Activated T-helper 17 cell treated with anti-CD3 and anti-CD28 coated beads, Interleukin-2, amount 50 U/mL, for 72 hours (primary cell): ENCODE measurements at regions not wholly inside any gene's neighbourhood (a gene's known extent, or its start where the extent isn't known, plus 50 kb on each side); places are given as distances from the start of the nearest gene placed in this dataset.
"Not testable (repeated sequence)": the region's sequence is repeated elsewhere in the genome, so short reads cannot be mapped to it uniquely, and the experiment has no call there.

ENCODE experiments used
- ATAC-seq: fragments of 150-1000 bp; cut with Tn5 transposase; replicated peaks from 2 replicates; pipeline ENCODE4 v1.10.0; 2021; ENCODE audit warnings: mild to moderate bottlenecking, moderate library complexity
- H3K27ac Mint-ChIP-seq: one replicate; pipeline ENCODE4 v1.8.0; 2022; ENCODE audit warnings: mixed read lengths
- H3K27me3 Mint-ChIP-seq: one replicate; pipeline ENCODE4 v1.8.0; 2022; ENCODE audit warnings: mixed read lengths
- H3K36me3 Mint-ChIP-seq: one replicate; pipeline ENCODE4 v1.8.0; 2022; ENCODE audit warnings: low read depth, mild to moderate bottlenecking, mixed read lengths
- H3K4me1 Mint-ChIP-seq: one replicate; pipeline ENCODE4 v1.8.0; 2022; ENCODE audit warnings: mixed read lengths
- H3K4me3 Mint-ChIP-seq: one replicate; pipeline ENCODE4 v1.8.0; 2022; ENCODE audit warnings: mild to moderate bottlenecking, mixed read lengths
- H3K9me3 Mint-ChIP-seq: one replicate; pipeline ENCODE4 v1.8.0; 2022; ENCODE audit warnings: mixed read lengths

DNA sequence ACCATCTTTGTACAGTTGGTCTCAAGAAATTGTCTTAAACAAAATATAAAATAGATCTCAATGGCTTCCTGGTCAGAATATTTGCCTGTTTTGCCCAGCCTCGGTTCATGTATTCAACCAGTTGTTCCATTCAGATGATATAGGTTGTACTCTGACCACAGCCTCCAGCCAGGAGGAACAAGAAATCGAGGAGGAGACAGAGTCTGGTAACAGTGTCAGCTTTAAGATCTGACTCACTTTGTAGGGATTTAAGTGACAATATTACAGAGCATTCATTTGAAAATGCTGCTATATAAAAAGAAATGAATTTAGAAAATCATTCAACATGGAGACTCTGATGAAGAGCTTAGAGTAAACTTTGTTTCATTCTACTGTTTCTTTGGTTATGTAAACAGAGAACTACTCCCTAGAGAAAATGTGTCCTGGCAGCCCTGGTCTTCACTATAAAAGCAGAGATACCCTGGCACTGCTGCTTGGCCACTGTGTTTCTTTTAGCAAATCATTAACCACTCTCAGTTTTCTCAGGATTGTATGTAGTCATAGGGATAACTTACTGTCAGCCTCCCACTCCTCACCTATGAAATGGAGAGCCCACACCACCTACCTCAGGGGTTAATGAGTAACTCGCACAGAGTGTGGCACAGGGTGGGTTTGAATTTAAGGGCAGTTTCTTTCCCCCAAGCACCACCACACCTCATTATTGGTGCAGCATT lies 53.5 kb downstream of the PAGE2 start:
- Mint-ChIP-seq H3K27me3 (no peaks in the 10 kb centered on the region), H3K4me1 (no peaks in the 10 kb centered on the region), H3K36me3 (peaks cover 7% of the 10 kb centered on the region), H3K27ac (peak overlapping the region; percentile 43), H3K9me3 (no peaks in the 10 kb centered on the region), H3K4me3 (no peak overlapping the region)
- no peak for ATAC-seq

DNA sequence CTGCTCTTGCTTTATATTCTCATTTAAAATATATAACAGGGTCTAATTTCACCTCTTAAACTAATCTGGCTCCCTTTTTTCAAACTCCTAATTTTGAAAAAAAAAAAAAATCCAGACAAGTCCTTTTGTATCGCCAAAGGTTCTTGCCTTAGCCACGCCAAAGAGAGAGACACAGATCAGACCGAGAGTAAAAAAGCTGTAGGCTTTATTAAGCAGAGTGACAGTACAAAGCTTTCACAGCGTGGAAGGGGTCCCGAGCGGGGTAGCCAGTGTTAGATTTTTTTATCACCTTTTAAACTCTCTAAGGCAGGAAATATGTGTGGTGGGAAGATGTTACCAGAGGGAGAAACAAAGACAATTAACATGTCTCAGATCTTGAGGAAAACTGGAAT lies 54.1 kb downstream of the PAGE2 start:
- Mint-ChIP-seq H3K4me3 (no peak overlapping the region), H3K4me1 (no peaks in the 10 kb centered on the region), H3K27ac (no peak overlapping the region), H3K36me3 (peaks cover 7% of the 10 kb centered on the region), H3K9me3 (no peaks in the 10 kb centered on the region), H3K27me3 (no peaks in the 10 kb centered on the region)
- ATAC-seq = no peak

DNA sequence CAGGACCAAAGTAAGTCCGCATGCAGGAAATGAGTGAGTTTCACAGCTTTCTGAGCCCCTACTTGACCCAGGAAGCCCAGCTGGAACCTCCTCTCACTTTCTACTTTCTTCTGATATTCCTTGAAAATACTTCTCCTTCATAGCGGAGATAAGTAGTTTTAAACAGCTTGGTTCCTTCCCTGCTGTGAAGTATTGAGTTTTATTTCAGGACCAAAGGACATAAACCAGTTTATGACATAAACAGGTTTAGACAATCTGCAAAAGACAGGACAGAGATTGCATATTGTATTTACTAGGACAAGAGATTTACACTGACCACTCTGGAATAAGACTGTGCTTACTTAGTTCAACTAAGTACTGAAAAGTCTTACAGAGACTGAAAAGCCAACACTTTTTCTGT lies 54.8 kb downstream of the PAGE2 start:
- ATAC-seq = no peak
- H3K27me3 Mint-ChIP-seq = no peaks in the 10 kb centered on the region
- H3K36me3 Mint-ChIP-seq = peaks cover 7% of the 10 kb centered on the region
- no peaks in the 10 kb centered on the region for H3K4me1 Mint-ChIP-seq
- H3K9me3 Mint-ChIP-seq = no peaks in the 10 kb centered on the region
- H3K27ac Mint-ChIP-seq = no peak overlapping the region
- H3K4me3 Mint-ChIP-seq = no peak overlapping the region

DNA sequence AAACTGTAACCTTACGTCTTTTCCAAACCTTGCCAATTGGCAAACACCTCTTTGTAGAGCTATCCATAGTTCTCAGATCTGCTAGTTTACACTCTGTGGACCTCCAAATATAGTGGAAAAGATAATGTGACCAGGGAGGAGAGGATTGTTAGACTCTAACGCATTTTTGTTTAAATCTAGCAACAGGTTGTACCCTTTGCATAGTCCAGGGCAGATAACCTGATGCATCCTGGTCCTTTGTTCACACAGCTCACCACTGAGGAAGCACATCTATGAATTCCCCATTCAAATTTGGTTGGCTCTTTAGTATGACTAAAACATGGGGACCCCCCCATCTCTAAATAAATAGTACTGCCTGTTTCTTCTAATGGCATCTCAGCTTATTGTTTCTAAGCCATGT lies 55.9 kb downstream of the PAGE2 start:
- Mint-ChIP-seq H3K9me3 (no peaks in the 10 kb centered on the region), H3K4me3 (no peak overlapping the region), H3K27me3 (no peaks in the 10 kb centered on the region), H3K36me3 (peaks cover 7% of the 10 kb centered on the region), H3K4me1 (no peaks in the 10 kb centered on the region), H3K27ac (no peak overlapping the region)
- ATAC-seq = no peak

DNA sequence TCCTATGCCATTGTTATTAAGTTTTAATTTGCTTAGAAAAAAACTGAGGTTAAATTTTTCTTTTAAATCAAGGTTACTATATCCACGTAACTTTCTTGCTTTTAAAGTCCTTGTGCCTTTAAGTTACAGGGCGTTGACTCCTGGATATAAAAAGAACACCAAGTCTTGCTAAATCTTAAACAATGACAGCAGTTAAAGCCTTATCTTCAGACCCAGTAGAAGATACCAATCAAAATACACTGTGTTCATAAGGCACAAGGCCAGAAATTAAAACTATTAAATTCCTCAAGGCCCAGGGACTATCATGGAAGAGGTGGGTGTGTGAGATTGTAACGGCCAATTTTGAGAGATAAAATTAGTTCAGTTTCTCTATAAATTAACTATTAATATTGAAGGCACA lies 60.4 kb downstream of the PAGE2 start:
- Mint-ChIP-seq H3K36me3 (peaks cover 13% of the 10 kb centered on the region), H3K27ac (no peak overlapping the region)
- no peak for ATAC-seq

DNA sequence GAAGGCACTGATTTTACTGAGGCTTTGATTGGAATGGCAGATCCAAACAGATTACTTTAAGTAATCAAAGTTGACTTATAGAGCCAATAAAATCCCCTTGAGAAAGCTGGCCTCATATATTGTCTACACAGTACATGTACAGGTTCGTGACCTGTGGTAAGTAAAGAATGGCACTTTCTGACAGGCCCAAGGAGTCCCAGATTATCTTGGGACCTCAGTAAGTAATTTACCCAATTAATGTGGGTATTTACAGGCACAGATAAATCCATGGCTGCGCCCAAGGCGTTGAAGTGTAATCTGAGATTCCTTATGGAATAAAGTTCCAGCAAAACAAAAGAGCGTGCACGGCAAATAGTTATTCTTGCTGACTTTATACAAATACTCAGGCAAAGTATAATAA lies 62.4 kb downstream of the PAGE2 start:
- Mint-ChIP-seq H3K27ac (no peak overlapping the region), H3K4me1 (no peaks in the 10 kb centered on the region), H3K9me3 (no peaks in the 10 kb centered on the region), H3K36me3 (peaks cover 17% of the 10 kb centered on the region), H3K27me3 (no peaks in the 10 kb centered on the region), H3K4me3 (no peak overlapping the region)
- no peak for ATAC-seq

More for the DNA sequence above, 60.4 kb downstream of the PAGE2 start:
- Mint-ChIP-seq H3K27me3 (no peaks in the 10 kb centered on the region), H3K4me1 (no peaks in the 10 kb centered on the region), H3K9me3 (no peaks in the 10 kb centered on the region), H3K4me3 (no peak overlapping the region)

DNA sequence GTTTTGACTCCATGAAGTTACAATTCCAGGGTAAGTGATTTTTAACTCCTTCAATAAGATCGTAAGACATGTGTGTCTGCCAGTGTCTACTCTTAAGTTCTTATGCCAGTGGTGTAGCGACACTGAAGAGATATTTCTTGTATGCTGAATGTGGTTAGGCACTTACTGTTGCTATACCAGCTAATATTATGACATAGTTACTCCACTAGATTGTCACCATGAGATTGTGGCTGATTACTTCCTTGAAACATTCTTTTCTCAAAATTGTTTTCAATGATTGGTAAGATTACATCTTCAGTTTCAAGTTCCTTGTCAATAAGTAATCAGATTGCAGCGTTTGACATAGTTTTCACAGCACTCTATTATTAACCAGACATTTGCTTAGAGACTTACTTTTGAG lies 60.6 kb upstream of the PAGE5 start:
- Mint-ChIP-seq H3K4me1 (peaks cover 6% of the 10 kb centered on the region), H3K36me3 (peaks cover 16% of the 10 kb centered on the region), H3K9me3 (no peaks in the 10 kb centered on the region), H3K4me3 (peak overlapping the region; percentile 92), H3K27me3 (no peaks in the 10 kb centered on the region), H3K27ac (no peak overlapping the region)
- ATAC-seq = no peak

DNA sequence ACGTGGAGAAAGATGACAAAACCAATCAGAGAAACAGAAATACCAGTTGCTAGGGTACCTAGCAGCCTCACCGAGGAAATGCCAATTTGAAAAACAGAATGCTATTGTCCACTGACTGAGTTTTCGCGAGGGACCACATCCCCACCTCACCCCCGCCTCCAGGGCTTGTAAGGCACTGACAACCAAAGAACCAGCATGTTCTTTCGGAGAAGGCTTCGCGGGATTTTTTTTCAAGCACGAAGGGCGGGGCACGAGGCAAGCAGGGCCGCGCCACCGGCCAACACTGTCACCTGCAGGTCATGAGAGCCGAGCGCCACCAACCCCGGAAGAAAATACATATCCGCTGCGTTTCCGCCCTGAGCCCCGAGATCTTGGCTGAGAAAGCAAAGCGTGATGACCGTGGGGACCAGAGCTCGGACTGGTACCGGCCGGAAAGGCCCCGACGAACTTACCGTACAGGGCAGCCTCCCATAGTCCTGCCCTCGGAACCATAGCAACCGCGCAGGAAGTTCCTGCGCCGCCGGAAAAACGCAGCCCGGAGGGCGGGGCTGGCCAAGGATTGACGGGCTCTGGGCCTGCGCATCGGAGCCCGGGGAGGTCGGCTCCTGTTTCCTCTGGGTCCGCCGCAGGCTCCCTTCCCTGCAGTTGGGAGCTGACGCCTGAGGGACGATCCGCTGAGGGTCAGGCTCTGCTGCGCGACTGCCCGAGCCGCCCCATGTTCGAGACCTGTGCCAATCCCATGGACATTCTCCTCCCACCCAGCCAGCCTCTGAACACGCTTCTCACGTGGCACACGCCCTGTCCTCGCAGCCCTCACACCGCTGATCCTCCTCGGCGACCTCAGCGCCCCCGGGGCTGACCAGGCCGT lies 59.2 kb upstream of the PAGE5 start:
- peak; percentile 96 for ATAC-seq
- peak overlapping the region; percentile 91 for H3K27ac Mint-ChIP-seq
- peaks cover 6% of the 10 kb centered on the region for H3K4me1 Mint-ChIP-seq
- no peaks in the 10 kb centered on the region for H3K27me3 Mint-ChIP-seq
- peak overlapping the region; percentile 92 for H3K4me3 Mint-ChIP-seq
- no peaks in the 10 kb centered on the region for H3K9me3 Mint-ChIP-seq
- peaks cover 6% of the 10 kb centered on the region for H3K36me3 Mint-ChIP-seq

DNA sequence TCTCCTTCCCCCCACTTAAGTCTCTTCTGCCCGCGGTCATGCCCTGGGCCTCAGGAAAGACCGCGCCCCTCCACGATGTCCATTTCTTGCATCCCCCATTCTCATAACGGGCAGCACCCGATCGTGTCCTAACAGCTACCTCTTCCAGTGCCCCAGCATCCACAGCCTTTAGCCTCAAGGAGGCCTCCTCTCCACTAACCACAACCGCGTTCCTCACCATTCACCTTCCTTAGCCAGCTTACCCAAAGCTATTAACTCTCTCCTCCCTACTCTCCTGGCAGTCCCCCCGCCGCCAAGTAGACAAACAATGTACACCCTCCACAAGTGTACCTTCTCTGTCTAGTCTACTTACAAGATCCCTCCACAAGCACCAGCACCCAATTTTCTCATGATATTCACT lies 58.6 kb upstream of the PAGE5 start:
- Mint-ChIP-seq H3K4me3 (peak overlapping the region; percentile 92), H3K9me3 (no peaks in the 10 kb centered on the region), H3K27ac (peak overlapping the region; percentile 91), H3K4me1 (peaks cover 6% of the 10 kb centered on the region), H3K27me3 (no peaks in the 10 kb centered on the region), H3K36me3 (peaks cover 6% of the 10 kb centered on the region)
- ATAC-seq = no peak

DNA sequence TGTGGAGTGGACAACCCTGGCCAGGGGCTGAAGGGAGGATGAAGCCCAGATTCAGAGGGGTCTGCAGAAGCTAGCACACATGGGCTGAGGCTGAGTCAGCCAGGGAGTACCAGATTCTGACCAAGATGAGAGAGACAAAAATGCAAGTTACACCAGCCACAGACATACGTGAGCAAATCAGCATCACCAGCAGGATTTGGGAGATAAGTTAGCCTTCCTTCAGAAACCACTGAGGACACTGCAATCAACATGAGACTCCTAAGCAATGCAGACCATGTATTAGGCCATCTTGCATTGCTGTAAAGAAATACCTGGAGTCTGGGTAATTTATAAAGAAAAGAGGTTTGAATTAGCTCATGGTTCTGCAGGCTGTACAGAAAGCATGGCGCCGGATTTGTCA lies 57.0 kb upstream of the PAGE5 start:
- Mint-ChIP-seq H3K27ac (no peak overlapping the region), H3K4me3 (no peak overlapping the region), H3K27me3 (no peaks in the 10 kb centered on the region), H3K36me3 (peaks cover 3% of the 10 kb centered on the region), H3K9me3 (no peaks in the 10 kb centered on the region), H3K4me1 (peaks cover 6% of the 10 kb centered on the region)
- no peak for ATAC-seq

DNA sequence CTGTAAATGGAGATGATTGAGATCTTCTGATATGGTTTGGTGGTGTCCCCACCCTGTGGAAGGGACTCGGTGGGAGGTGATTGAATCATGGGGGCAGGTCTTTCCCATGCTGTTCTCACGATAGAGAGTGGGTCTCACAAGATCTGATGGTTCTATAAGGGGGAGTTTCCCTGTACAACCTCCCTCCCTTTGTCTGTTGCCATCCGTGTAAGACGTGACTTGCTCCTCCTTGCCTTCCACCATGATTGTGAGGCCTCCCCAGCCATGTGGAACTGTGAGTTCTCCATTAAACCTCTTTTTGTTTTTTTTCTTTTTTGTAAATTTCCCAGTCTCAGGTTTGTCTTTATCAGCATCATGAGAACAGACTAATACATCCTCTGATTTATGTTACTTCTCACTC lies 55.1 kb upstream of the PAGE5 start:
- H3K4me1 Mint-ChIP-seq, H3K27me3 Mint-ChIP-seq, H3K27ac Mint-ChIP-seq, H3K9me3 Mint-ChIP-seq, H3K36me3 Mint-ChIP-seq, ATAC-seq, H3K4me3 Mint-ChIP-seq: not testable (repeated sequence)

DNA sequence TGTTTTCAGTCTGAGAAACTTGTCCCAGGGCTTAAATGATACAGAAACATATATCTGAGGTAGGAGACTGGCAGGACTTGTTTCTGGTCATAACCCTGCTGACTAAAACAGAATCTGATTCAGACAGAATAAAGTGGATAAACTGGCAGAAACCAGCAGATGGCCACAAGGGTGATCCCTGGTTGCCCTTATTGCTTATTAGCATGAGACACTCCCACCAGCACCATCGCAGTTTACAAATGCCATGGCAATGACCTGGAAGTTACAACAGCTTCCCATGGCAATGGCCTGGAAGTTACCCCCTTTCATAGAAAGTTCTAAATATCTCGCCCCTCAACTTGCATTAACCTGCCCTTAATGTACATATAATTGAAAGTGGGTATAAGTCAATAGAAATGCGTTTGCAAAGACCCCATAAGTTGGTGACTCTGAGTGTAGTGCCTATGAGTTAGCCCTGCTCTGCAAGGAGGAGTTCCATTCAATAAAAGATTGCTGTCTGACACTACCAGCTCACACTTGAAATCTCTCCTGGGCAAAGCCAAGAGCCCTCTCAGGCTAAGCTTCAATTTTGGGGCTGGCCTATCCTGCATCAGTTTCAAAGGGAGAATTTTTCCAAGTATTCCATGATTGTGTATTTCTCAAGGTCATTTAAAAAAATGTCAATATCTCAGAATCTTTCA lies 52.9 kb upstream of the PAGE5 start:
- Mint-ChIP-seq H3K9me3 (no peaks in the 10 kb centered on the region), H3K27ac (no peak overlapping the region), H3K4me3 (no peak overlapping the region), H3K27me3 (no peaks in the 10 kb centered on the region), H3K36me3 (no peaks in the 10 kb centered on the region), H3K4me1 (no peaks in the 10 kb centered on the region)
- no peak for ATAC-seq

DNA sequence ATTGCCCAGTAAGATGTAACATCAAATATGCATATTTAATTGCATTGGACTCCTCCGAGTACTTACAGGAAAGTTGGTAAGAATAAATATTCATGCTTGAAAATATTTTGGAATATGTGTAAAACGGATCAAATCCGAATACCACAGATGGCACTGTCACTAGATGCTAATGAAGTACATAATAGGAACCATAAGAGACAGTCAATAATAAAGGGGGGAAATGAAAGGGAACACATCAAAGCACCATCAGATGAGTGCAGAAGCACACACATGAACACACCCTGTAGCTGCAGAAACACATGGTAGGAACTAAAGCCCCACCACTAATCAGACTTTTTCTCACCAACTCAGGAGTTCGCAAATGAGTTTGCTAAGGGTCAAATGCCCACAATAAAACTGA lies 52.2 kb upstream of the PAGE5 start:
- Mint-ChIP-seq H3K4me1 (no peaks in the 10 kb centered on the region), H3K36me3 (no peaks in the 10 kb centered on the region), H3K27ac (no peak overlapping the region), H3K27me3 (no peaks in the 10 kb centered on the region), H3K9me3 (no peaks in the 10 kb centered on the region), H3K4me3 (no peak overlapping the region)
- ATAC-seq = no peak

DNA sequence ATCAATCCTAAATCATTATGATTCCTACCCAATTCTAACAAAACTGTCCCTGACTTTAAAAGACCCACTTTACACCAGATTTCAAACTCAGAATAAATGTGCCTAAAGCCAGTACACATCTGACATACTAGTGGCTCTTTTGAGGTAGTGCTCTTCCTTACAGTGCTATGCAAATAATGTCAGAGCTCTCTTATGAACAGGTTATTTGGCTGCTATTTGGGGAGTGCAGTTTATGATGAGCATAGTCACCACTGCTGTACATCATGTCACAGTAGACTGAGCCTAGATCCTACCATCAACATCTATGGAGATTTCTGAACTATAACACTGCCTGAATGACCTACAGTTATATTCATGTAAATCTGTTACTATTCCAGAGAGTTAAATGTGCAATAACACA lies 50.4 kb upstream of the PAGE5 start:
- H3K4me3 Mint-ChIP-seq = no peak overlapping the region

More for the DNA sequence above, 50.4 kb upstream of the PAGE5 start:
- Mint-ChIP-seq H3K27me3 (no peaks in the 10 kb centered on the region), H3K36me3 (no peaks in the 10 kb centered on the region), H3K9me3 (no peaks in the 10 kb centered on the region), H3K27ac (no peak overlapping the region), H3K4me1 (no peaks in the 10 kb centered on the region)
- no peak for ATAC-seq
